Breast epithelium (tissue), 4 donors: ENCODE measurements at regions not wholly inside any gene's neighbourhood (a gene's known extent, or its start where the extent isn't known, plus 50 kb on each side); places are given as distances from the start of the nearest gene placed in this dataset.
"Not testable (repeated sequence)": the region's sequence is repeated elsewhere in the genome, so short reads cannot be mapped to it uniquely, and the experiment has no call there.

Experiments used
- DNase-seq, 2 donors: peaks; one replicate each; pipeline ENCODE4 v3.0.0-alpha.2; 2019; ENCODE audit warnings: low spot score in 2 of 2
- H3K27ac ChIP-seq, 2 donors: fragments of 200-600 bp; sonication (generic) in 1 of 2; one replicate each; pipeline ENCODE4 v1.5.1; 2016 to 2019; ENCODE audit warnings: mild to moderate bottlenecking in 1 of 2
- H3K27me3 ChIP-seq, 2 donors: fragments of 200-600 bp; sonication (generic) in 1 of 2; one replicate each; pipeline versions ENCODE4 v1.5.1 to v1.6.0; 2017 to 2019; ENCODE audit warnings: control low read depth in 1 of 2, mild to moderate bottlenecking in 1 of 2
- H3K36me3 ChIP-seq: fragments of 200-600 bp; one replicate; pipeline ENCODE4 v1.5.1; 2019
- H3K4me1 ChIP-seq, 2 donors: fragments of 200-600 bp; sonication (generic); one replicate each; pipeline ENCODE4 v1.5.1; 2016 to 2019; ENCODE audit warnings: control low read depth in 1 of 2
- H3K4me3 ChIP-seq, 3 donors: fragments of 200-600 bp; sonication (generic); 1 replicate in 2 of 3; 2 replicates in 1 of 3; pipeline ENCODE4 v1.5.1; 2016 to 2019; ENCODE audit warnings: mild to moderate bottlenecking in 3 of 3, moderate library complexity in 2 of 3
- H3K9me3 ChIP-seq, 2 donors: fragments of 200-600 bp; sonication (generic) in 1 of 2; one replicate each; pipeline ENCODE4 v1.5.1; 2016 to 2019; ENCODE audit warnings: control low read depth in 1 of 2
- POLR2A ChIP-seq: fragments of 450-650 bp; IDR thresholded peaks from one replicate; pipeline ENCODE4 v1.6.1; 2016; ENCODE audit warnings: antibody characterized with exemption, mild to moderate bottlenecking, moderate library complexity
- POLR2AphosphoS5 ChIP-seq, 3 donors: sonication (generic); formaldehyde crosslinking; IDR thresholded peaks; one replicate each; pipeline ENCODE4 v1.6.1; 2017; ENCODE audit warnings: antibody characterized with exemption in 3 of 3
- intact Hi-C: fragments of 100-400 bp; cut with DNase I; formaldehyde crosslinking; loops from one replicate; pipeline ENCODE4 v1.15.1; 2023; ENCODE audit warnings: low total_unique reads
- TF ChIP-seq, protein P1 (sequence below), 3 donors: fragments of 450-650 bp; IDR thresholded peaks; one replicate each; pipeline ENCODE4 v1.5.1; 2016 to 2017; ENCODE audit warnings: antibody characterized with exemption in 3 of 3, mild to moderate bottlenecking in 3 of 3, moderate library complexity in 3 of 3

DNA sequence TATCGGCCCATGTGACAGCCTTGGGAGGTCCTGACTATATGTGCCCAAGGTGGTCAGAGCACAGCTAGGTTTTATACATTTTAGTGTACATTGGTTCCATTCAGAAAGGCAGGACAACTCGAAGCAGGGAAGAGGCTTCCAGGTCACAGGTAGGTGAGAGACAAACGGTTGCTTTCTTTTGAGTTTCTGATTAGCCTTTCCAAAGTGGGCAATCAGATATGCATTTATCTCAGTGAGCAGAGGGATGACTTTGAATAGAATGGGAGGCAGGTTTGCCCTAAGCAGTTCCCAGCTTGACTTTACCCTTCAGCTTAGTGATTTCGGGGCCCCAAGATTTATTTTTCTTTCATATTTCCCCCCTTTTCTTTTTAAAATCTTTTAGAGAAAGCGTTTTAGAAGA, 87.6 kb upstream of the PPP2R5C start:
- H3K27ac ChIP-seq, result no peak overlapping the region
- peaks cover 0 to 19% of the 10 kb centered on the region in 2 donors for H3K9me3 ChIP-seq
- TF ChIP-seq POLR2AphosphoS5 (IDR thresholded peaks at IDR 0.05), result no peak
- TF ChIP-seq, protein P1, sequence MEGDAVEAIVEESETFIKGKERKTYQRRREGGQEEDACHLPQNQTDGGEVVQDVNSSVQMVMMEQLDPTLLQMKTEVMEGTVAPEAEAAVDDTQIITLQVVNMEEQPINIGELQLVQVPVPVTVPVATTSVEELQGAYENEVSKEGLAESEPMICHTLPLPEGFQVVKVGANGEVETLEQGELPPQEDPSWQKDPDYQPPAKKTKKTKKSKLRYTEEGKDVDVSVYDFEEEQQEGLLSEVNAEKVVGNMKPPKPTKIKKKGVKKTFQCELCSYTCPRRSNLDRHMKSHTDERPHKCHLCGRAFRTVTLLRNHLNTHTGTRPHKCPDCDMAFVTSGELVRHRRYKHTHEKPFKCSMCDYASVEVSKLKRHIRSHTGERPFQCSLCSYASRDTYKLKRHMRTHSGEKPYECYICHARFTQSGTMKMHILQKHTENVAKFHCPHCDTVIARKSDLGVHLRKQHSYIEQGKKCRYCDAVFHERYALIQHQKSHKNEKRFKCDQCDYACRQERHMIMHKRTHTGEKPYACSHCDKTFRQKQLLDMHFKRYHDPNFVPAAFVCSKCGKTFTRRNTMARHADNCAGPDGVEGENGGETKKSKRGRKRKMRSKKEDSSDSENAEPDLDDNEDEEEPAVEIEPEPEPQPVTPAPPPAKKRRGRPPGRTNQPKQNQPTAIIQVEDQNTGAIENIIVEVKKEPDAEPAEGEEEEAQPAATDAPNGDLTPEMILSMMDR (IDR thresholded peaks at IDR 0.05), result no peak
- no peak for TF ChIP-seq POLR2A
- H3K27me3 ChIP-seq, result no peaks in the 10 kb centered on the region
- intact Hi-C loops, result no loop called here
- H3K4me3 ChIP-seq, result no peak overlapping the region
- no peaks in the 10 kb centered on the region for H3K4me1 ChIP-seq
- DNase-seq, result no peak
- no peaks in the 10 kb centered on the region for H3K36me3 ChIP-seq

DNA sequence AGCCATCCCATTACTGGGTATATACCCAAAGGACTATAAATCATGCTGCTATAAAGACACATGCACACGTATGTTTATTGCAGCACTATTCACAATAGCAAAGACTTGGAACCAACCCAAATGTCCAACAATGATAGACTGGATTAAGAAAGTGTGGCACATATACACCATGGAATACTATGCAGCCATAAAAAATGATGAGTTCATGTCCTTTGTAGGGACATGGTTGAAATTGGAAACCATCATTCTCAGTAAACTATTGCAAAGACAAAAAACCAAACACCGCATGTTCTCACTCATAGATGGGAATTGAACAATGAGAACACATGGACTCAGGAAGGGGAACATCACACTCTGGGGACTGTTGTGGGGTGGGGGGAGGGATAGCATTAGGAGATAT, 85.7 kb upstream of the PPP2R5C start:
- H3K36me3 ChIP-seq, H3K4me3 ChIP-seq, DNase-seq, H3K27ac ChIP-seq, H3K27me3 ChIP-seq, H3K4me1 ChIP-seq, H3K9me3 ChIP-seq, intact Hi-C loops: not testable (repeated sequence)

DNA sequence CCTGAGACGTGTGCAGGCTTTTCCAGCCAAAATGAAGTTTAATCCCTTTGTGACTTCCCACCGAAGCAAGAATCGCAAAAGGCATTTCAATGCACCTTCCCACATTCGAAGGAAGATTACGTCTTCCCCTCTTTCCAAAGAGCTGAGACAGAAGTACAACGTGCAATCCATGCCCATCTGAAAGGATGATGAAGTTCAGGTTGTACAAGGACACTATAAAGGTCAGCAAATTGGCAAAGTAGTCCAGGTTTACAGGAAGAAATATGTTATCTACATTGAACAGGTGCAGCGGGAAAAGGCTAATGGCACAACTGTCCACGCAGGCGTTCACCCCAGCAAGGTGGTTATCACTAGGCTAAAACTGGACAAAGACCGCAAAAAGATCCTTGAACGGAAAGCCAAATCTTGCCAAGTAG, 83.6 kb upstream of the PPP2R5C start:
- H3K36me3 ChIP-seq, H3K4me1 ChIP-seq, H3K27ac ChIP-seq, H3K27me3 ChIP-seq, H3K4me3 ChIP-seq, intact Hi-C loops, H3K9me3 ChIP-seq, DNase-seq: not testable (repeated sequence)

DNA sequence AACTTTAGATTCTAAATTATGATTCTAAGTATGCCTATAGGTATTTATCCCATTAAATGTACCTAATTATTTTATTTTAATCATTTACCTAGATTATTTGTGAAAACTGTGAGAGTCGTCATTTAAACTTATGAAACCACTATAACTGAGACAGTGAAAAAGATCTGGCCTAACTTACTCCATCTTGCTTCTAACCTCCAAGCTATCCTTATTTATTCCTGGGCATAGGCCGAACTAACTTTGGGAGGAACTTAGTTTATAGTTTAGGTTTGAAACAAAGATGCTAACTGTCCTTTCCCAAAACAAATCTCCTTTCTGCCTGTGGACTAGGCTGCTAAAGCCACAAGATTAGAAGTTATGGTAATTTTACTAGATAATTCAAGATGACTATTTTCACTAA, 79.7 kb upstream of the PPP2R5C start:
- no peak for DNase-seq
- Histone ChIP-seq H3K9me3 (no peaks in the 10 kb centered on the region), H3K4me3 (no peak overlapping the region), H3K27ac (no peak overlapping the region), H3K27me3 (no peaks in the 10 kb centered on the region), H3K36me3 (no peaks in the 10 kb centered on the region), H3K4me1 (no peaks in the 10 kb centered on the region)
- intact Hi-C loops, result loop anchor here (2.0 kb wide), 1 partner anchor 41 kb away; no protein-coding TSS in a partner anchor
- TF ChIP-seq POLR2AphosphoS5 (IDR thresholded peaks at IDR 0.05), result no peak

DNA sequence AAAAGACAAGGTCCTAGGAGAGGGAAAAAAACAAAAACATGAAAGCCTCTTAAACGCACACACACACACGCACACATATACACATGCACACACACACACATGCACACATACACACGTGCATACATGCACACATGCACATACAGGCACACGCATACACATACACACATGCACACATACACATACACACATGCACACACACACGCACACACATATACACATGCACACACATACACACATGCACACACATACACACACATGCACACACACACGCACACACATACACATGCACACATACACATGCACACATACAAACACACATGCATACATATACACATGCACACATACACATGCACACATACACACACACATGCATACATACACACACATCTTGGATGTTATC, 78.1 kb upstream of the PPP2R5C start:
- Histone ChIP-seq H3K27me3 (no peaks in the 10 kb centered on the region), H3K9me3 (no peaks in the 10 kb centered on the region), H3K4me3 (no peak overlapping the region), H3K27ac (no peak overlapping the region), H3K36me3 (no peaks in the 10 kb centered on the region), H3K4me1 (no peaks in the 10 kb centered on the region)
- no peak for DNase-seq
- no peak for TF ChIP-seq POLR2AphosphoS5 (IDR thresholded peaks at IDR 0.05)
- no peak for TF ChIP-seq POLR2A
- TF ChIP-seq, protein P1 (IDR thresholded peaks at IDR 0.05), result no peak
- intact Hi-C loops, result loop anchor here (2.0 kb wide), 1 partner anchor 39 kb away; no protein-coding TSS in a partner anchor

DNA sequence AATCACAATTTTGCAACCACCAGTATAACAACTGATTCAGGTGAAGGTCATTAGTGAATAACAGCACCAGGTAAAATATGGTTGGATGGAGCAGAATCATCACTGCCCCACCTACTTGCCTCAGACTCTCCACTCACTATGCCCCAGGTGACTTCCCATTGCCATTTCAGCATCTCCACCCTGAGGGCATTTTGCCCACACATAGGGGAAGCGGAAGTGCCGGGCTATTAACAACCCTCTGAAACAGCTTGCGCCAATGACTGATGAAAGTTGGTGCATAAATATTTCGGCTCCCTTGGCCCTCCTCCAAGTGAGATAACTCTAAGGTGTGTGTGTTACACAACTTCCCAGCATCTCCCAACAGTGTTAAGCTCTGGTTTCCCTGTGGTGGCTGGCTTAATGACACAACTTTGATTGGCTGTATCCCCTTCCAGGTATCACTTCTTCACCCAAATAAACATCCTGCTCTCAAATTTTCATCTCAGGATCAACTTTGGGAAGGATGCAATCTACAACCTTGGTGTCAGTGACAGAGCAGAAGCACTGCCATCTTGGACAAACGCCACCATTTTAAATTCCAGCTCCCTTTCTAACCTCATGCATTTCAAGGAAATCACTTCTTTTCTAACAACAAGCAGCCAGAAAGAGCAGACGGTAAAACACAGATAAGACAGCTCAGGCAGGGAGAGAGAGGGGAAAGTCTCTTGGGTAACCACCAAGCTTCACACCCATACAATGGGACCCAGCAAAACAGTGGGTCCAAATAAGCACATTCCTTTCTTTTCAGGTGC, 73.6 kb upstream of the PPP2R5C start:
- no peaks in the 10 kb centered on the region for H3K9me3 ChIP-seq
- no peak overlapping the region for H3K4me3 ChIP-seq
- DNase-seq, result no peak
- TF ChIP-seq POLR2A (no peak), POLR2AphosphoS5 (IDR thresholded peaks at IDR 0.05) (no peak)
- TF ChIP-seq, protein P1 (IDR thresholded peaks at IDR 0.05), result no peak
- intact Hi-C loops, result no loop called here
- no peak overlapping the region for H3K27ac ChIP-seq
- H3K27me3 ChIP-seq, result no peaks in the 10 kb centered on the region
- no peaks in the 10 kb centered on the region for H3K36me3 ChIP-seq
- no peaks in the 10 kb centered on the region for H3K4me1 ChIP-seq
